GM12873 (cell line): ENCODE measurements at regions not wholly inside any gene's neighbourhood (a gene's known extent, or its start where the extent isn't known, plus 50 kb on each side); places are given as distances from the start of the nearest gene placed in this dataset.

Experiments
- TF ChIP-seq, protein P1 (sequence below): IDR thresholded peaks from 2 replicates; pipeline ENCODE4 v1.5.1; 2012; ENCODE audit warnings: low read depth, mild to moderate bottlenecking, moderate library complexity, low read length, control low read depth; ENCODE audit not compliant: insufficient read depth; ENCODE audit errors: missing control alignments

DNA sequence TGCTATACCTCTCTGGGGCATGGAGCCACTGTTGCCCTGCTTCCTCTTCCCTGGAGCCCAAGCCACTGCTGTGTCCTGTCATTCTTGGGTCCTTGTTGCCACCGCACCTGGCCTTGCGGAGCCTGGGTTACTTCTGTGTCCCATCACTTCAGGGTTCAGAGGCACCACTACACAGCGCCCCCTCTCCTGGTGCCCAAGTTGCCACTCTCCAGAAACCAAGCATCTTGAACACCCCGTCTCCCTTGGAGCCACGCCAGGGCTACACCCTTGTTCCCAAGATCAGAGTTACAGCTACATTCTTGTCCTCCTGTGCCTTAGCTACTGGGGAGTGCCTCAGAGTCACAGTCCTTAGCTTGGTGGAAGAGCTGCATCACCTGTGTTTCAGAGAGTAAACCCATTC lies 147.2 kb upstream of the CD180 start:
- TF ChIP-seq, protein P1, sequence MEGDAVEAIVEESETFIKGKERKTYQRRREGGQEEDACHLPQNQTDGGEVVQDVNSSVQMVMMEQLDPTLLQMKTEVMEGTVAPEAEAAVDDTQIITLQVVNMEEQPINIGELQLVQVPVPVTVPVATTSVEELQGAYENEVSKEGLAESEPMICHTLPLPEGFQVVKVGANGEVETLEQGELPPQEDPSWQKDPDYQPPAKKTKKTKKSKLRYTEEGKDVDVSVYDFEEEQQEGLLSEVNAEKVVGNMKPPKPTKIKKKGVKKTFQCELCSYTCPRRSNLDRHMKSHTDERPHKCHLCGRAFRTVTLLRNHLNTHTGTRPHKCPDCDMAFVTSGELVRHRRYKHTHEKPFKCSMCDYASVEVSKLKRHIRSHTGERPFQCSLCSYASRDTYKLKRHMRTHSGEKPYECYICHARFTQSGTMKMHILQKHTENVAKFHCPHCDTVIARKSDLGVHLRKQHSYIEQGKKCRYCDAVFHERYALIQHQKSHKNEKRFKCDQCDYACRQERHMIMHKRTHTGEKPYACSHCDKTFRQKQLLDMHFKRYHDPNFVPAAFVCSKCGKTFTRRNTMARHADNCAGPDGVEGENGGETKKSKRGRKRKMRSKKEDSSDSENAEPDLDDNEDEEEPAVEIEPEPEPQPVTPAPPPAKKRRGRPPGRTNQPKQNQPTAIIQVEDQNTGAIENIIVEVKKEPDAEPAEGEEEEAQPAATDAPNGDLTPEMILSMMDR = no peak

DNA sequence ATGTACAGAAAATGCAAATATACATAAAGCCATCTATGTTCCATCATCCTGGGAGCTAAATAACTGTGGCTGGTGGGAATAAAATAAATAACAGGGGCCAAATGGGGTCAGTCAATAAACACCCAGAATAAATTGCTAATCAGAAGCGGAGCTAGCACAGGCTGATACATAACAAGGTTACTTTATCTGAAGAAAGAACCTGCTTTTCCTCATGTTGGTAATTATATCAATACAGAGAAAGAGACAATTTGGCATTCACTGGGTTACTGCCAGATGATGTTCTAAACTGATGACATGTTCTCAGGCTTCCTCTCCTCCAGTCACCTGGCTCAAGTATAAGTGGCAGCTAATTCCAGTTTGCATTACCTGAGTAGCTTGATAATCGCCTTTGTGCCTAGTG lies 144.9 kb upstream of the CD180 start:
- TF ChIP-seq, protein P1 = no peak

DNA sequence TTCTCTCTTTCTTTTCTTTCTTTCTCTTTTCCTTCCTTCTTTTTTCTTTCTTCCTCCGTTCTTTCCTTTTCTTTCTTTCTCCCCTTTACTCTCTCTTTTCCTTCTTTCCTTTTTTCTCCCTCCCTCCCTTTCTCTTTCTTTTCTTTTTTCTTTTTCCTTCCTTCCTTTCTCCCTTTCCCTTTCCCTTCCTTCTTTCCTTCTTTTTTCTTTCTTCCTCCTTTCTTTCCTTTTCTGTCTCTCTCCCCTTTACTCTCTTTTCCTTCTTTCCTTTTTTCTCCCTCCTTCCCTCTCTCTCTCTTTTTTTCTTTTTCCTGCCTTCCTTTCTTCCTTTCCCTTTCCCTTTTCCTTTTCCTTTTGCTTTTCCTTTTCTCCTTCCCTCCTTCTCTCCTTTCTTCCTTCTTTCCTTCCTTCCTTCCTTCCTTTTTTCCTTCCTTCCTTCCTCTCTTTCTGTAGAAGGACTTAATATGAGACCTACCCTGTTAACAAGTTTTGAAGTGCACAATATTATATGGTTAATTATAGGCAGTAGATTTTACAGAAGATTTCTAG lies 142.7 kb upstream of the CD180 start:
- TF ChIP-seq, protein P1 = no peak

DNA sequence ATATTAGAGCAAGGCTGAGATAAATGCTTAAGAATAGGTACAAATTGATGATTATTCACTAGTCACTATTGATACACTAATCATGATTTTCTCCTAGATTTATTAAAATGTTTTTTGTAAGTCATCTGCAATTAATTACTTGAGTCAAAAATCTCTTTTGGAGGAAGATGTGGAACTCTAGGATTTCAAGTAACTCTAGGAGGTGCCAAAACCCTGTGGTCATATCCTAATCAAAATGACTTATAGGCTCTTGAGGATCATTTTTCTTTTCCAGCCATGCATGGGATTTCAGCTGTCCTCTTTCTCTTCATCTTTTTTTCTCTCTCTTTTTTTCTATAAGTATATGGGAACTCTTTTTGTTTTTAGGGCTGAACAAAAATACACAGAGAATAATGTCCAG lies 141.8 kb upstream of the CD180 start:
- TF ChIP-seq, protein P1 = no peak

DNA sequence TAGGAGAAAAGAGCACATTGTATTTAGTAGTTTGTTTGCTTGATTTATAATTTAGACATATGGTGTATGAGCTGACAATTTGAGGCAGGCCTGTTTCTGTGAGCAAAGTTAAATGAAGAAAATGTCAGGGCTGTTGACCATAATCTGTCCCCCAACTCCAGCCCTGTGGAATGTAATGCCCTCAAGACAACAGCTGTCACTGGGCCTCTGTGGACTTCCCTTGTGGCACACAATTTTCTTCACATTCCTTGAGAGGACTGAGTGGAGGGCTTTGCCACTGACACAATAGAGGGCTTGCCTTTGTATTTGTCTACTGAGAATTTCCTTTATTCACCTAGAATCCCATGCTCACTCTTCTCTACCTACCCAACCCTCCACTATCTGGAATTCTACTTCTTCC lies 141.2 kb upstream of the CD180 start:
- TF ChIP-seq, protein P1 = no peak

DNA sequence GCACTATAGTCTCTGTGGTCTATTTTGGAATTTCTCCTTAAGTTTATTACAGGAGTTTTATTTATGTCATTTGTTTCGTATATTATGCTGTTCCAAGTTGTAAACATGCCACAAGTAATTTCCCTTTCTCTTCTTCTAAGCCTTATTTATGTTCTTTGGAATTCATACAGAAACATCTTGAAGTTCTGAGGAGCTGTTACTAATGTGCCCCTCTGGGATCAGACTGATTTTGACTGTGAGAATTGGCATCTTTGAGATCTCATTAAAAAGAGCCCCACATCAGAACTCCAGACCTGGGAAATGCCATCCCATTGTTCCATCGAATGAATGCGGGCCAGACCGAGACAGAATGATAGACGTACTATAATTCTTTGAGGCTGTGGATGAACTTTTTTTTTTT lies 138.8 kb upstream of the CD180 start:
- TF ChIP-seq, protein P1 = no peak

DNA sequence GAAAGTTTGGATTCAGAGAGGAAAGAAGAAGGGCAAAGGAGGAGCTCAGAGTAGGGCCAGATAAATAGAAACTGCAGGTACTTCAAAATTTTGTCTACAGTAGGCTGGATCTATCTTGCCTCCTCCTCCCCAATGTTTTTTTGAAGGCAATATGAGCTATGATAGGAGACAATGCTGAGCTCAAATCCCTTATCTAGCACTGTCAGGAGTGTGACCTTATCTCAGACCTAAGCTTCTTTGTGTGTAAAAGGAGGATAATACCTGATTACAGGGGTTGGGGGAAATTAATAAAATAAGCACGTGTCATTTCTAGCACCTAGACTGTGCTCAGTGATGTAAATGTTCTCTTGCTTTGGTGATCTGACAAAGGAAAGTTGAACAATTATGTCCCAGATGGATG lies 137.8 kb upstream of the CD180 start:
- TF ChIP-seq, protein P1 = no peak
